ENCODE measurements at regions not wholly inside any gene's neighbourhood (a gene's known extent, or its start where the extent isn't known, plus 50 kb on each side); places are given as distances from the start of the nearest gene placed in this dataset.

DNA sequence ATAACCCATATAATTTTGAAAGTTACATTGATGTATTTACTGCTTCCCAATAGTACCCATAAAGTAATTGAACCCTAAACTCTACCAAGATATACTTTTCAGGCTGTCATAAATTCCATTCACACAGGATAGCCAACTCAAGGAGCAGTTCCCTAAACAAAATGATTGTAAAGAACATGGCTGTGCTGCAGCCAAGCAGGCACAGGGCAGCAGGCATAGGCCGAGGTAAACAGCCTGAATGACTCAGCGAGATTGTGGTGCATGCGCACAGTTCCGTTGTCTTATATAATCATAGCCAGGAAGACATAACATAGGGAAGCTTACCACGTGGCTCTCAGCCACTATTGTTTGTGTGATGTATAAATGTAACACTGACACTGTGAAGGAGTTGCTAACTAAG is 344.9 kb downstream of the FSCB start:
- Histone ChIP-seq H3K9me2 (replicated peaks; ENCODE audit: control insufficient read depth, low read length) (no peaks in the 10 kb centered on the region; the same call in 1 of the 2 replicates), H3K27ac (ENCODE audit: low read depth, low read length) (no peak overlapping the region), H3K27me3 (ENCODE audit: control insufficient read depth, low read length) (no peaks in the 10 kb centered on the region), H3F3A (ENCODE audit: control insufficient read depth, insufficient read depth) (no peaks in the 10 kb centered on the region), H4K20me1 (ENCODE audit: control insufficient read depth, insufficient read depth, low read depth, low read length) (no peaks in the 10 kb centered on the region), H3K79me2 (ENCODE audit: control insufficient read depth, low read length) (no peaks in the 10 kb centered on the region), H3K4me2 (ENCODE audit: low read length) (no peak overlapping the region), H3K4me1 (ENCODE audit: control insufficient read depth, low read length) (no peaks in the 10 kb centered on the region), H3K9me3 (ENCODE audit: control insufficient read depth, insufficient read depth, low read length) (no peaks in the 10 kb centered on the region), H3K4me3 (ENCODE audit: low read length) (no peak overlapping the region), H3K36me3 (ENCODE audit: control insufficient read depth, low read length) (no peaks in the 10 kb centered on the region)
- TF ChIP-seq, protein P1, sequence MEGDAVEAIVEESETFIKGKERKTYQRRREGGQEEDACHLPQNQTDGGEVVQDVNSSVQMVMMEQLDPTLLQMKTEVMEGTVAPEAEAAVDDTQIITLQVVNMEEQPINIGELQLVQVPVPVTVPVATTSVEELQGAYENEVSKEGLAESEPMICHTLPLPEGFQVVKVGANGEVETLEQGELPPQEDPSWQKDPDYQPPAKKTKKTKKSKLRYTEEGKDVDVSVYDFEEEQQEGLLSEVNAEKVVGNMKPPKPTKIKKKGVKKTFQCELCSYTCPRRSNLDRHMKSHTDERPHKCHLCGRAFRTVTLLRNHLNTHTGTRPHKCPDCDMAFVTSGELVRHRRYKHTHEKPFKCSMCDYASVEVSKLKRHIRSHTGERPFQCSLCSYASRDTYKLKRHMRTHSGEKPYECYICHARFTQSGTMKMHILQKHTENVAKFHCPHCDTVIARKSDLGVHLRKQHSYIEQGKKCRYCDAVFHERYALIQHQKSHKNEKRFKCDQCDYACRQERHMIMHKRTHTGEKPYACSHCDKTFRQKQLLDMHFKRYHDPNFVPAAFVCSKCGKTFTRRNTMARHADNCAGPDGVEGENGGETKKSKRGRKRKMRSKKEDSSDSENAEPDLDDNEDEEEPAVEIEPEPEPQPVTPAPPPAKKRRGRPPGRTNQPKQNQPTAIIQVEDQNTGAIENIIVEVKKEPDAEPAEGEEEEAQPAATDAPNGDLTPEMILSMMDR (IDR thresholded peaks at IDR 0.05; ENCODE audit: low read depth, low read length, poor library complexity, severe bottlenecking): no peak
- TF ChIP-seq EZH2phosphoT487 (IDR thresholded peaks at IDR 0.05; ENCODE audit: borderline replicate concordance, low read length): no peak

DNA sequence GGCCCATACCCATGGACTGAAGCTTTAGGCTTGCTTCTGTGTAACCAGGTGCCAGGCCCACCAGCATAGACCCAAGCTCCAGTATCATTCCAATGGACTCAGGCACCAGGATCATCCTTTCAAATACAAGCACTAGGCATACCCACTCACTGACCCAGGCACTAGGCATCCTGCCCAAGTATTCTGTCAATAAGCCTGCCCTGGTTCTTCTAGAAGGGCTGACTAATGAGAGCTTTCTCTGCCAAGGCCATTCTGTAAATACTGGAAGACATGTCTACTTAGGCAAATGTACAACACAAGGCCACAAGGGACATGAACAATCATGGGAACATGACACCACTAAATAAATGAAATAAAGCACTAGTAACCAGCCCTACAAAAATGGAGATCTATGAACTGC is 352.2 kb downstream of the FSCB start:
- H3K79me2 ChIP-seq (ENCODE audit: control insufficient read depth, low read length): no peaks in the 10 kb centered on the region
- H3K4me2 ChIP-seq (ENCODE audit: low read length): no peak overlapping the region
- no peak for TF ChIP-seq EZH2phosphoT487 (IDR thresholded peaks at IDR 0.05; ENCODE audit: borderline replicate concordance, low read length)
- TF ChIP-seq, protein P1 (IDR thresholded peaks at IDR 0.05; ENCODE audit: low read depth, low read length, poor library complexity, severe bottlenecking): no peak
- H3K4me1 ChIP-seq (ENCODE audit: control insufficient read depth, low read length): peaks cover 5% of the 10 kb centered on the region; the same call in 1 of the 2 replicates
- no peak overlapping the region for H3K4me3 ChIP-seq (ENCODE audit: low read length)
- no peak overlapping the region for H3K27ac ChIP-seq (ENCODE audit: low read depth, low read length)
- H3K9me2 ChIP-seq (replicated peaks; ENCODE audit: control insufficient read depth, low read length): no peaks in the 10 kb centered on the region
- H3K36me3 ChIP-seq (ENCODE audit: control insufficient read depth, low read length): no peaks in the 10 kb centered on the region
- no peaks in the 10 kb centered on the region for H4K20me1 ChIP-seq (ENCODE audit: control insufficient read depth, insufficient read depth, low read depth, low read length)
- H3F3A ChIP-seq (ENCODE audit: control insufficient read depth, insufficient read depth): no peaks in the 10 kb centered on the region
- H3K27me3 ChIP-seq (ENCODE audit: control insufficient read depth, low read length): no peaks in the 10 kb centered on the region
- H3K9me3 ChIP-seq (ENCODE audit: control insufficient read depth, insufficient read depth, low read length): no peaks in the 10 kb centered on the region

DNA sequence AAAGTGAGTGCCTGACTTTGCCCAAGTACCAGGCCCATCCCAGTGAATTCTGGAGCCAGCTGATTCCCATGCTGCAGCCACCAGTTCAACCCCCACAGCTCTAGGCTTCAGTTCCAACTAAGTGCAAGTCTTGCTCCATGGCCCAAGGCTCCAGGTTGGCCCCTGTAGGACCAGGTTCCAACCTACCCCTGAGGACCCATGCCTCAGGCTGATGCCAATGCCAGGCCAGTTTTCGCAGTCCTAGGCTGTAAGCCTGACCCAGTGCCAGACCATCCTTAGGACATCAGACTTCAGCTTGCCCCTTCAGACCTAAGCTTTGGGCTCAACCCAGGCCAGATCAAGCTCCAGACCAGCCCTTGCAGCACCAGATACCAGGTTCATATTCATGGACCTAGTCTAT is 352.6 kb downstream of the FSCB start:
- Histone ChIP-seq H3F3A (ENCODE audit: control insufficient read depth, insufficient read depth) (no peaks in the 10 kb centered on the region), H3K9me2 (replicated peaks; ENCODE audit: control insufficient read depth, low read length) (no peaks in the 10 kb centered on the region), H3K9me3 (ENCODE audit: control insufficient read depth, insufficient read depth, low read length) (no peaks in the 10 kb centered on the region), H3K4me2 (ENCODE audit: low read length) (no peak overlapping the region), H3K27me3 (ENCODE audit: control insufficient read depth, low read length) (no peaks in the 10 kb centered on the region), H3K27ac (ENCODE audit: low read depth, low read length) (no peak overlapping the region), H3K4me3 (ENCODE audit: low read length) (no peak overlapping the region), H3K36me3 (ENCODE audit: control insufficient read depth, low read length) (no peaks in the 10 kb centered on the region), H4K20me1 (ENCODE audit: control insufficient read depth, insufficient read depth, low read depth, low read length) (no peaks in the 10 kb centered on the region), H3K4me1 (ENCODE audit: control insufficient read depth, low read length) (peaks cover 7% of the 10 kb centered on the region), H3K79me2 (ENCODE audit: control insufficient read depth, low read length) (no peaks in the 10 kb centered on the region)
- TF ChIP-seq, protein P1 (IDR thresholded peaks at IDR 0.05; ENCODE audit: low read depth, low read length, poor library complexity, severe bottlenecking): no peak
- no peak for TF ChIP-seq EZH2phosphoT487 (IDR thresholded peaks at IDR 0.05; ENCODE audit: borderline replicate concordance, low read length)
